HEK293 (cell line): ENCODE measurements at regions not wholly inside any gene's neighbourhood (a gene's known extent, or its start where the extent isn't known, plus 50 kb on each side); places are given as distances from the start of the nearest gene placed in this dataset.

Experiments used
- HOXA7 ChIP-seq: sonication (generic); formaldehyde crosslinking; IDR thresholded peaks from 2 replicates; pipeline ENCODE4 v1.8.1; 2022; ENCODE audit warnings: missing genetic modification reagents, borderline replicate concordance
- TCF7L2 ChIP-seq: IDR thresholded peaks from 2 replicates; pipeline ENCODE4 v1.6.1; 2011; ENCODE audit warnings: low read depth, mild to moderate bottlenecking, inconsistent platforms, low read length, moderate library complexity, borderline replicate concordance
- ZNF10 ChIP-seq: fragments of 450-650 bp; formaldehyde crosslinking; IDR thresholded peaks from 2 replicates; pipeline ENCODE4 v1.5.1; 2017; ENCODE audit warnings: missing biosample characterization, missing genetic modification characterization
- TF ChIP-seq, protein P1 (sequence below): fragments of 450-650 bp; formaldehyde crosslinking; IDR thresholded peaks from 2 replicates; pipeline ENCODE4 v1.5.1; 2016; ENCODE audit warnings: missing biosample characterization, missing genetic modification characterization

GRCh38 chr16:73365016-73365551 lies 317.2 kb upstream of the ZFHX3 start:
- TF ChIP-seq, protein P1, sequence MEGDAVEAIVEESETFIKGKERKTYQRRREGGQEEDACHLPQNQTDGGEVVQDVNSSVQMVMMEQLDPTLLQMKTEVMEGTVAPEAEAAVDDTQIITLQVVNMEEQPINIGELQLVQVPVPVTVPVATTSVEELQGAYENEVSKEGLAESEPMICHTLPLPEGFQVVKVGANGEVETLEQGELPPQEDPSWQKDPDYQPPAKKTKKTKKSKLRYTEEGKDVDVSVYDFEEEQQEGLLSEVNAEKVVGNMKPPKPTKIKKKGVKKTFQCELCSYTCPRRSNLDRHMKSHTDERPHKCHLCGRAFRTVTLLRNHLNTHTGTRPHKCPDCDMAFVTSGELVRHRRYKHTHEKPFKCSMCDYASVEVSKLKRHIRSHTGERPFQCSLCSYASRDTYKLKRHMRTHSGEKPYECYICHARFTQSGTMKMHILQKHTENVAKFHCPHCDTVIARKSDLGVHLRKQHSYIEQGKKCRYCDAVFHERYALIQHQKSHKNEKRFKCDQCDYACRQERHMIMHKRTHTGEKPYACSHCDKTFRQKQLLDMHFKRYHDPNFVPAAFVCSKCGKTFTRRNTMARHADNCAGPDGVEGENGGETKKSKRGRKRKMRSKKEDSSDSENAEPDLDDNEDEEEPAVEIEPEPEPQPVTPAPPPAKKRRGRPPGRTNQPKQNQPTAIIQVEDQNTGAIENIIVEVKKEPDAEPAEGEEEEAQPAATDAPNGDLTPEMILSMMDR (tag by site-specific recombination): no peak
- TF ChIP-seq TCF7L2 (no peak), ZNF10 (tag by site-specific recombination) (no peak), HOXA7 (CRISPR knock-in tag) (no peak)
